ENCODE measurements at regions not wholly inside any gene's neighbourhood (a gene's known extent, or its start where the extent isn't known, plus 50 kb on each side); places are given as distances from the start of the nearest gene placed in this dataset.
A peak's percentile ranks its signal among the peaks of the same experiment; 100 is the strongest.

GRCh38 chr2:122531290-122532071 is 776.0 kb downstream of the TSN start:
- no peak for DNase-seq
- Mint-ChIP-seq H3K4me3 (ENCODE audit: unreplicated experiment) (no peak overlapping the region), H3K9me3 (ENCODE audit: unreplicated experiment) (peaks cover 8% of the 10 kb centered on the region), H3K36me3 (ENCODE audit: insufficient read depth, unreplicated experiment) (no peaks in the 10 kb centered on the region), H3K4me1 (ENCODE audit: low read depth, unreplicated experiment) (no peaks in the 10 kb centered on the region), H3K27me3 (ENCODE audit: insufficient read depth, unreplicated experiment) (peaks cover 3% of the 10 kb centered on the region), H3K27ac (ENCODE audit: unreplicated experiment) (no peak overlapping the region)
- ChIA-PET CTCF (no interaction called here), POLR2A (no interaction called here)
- BruUV-seq (replicated peaks) = no TSS peak
- Histone ChIP-seq H3K36me3 (ENCODE audit: control insufficient read depth, insufficient read depth, low read length) (no peaks in the 10 kb centered on the region), H3K9me3 (no peaks in the 10 kb centered on the region), H3K4me3 (ENCODE audit: low read depth, low read length) (no peak overlapping the region), H3K27me3 (replicated peaks; ENCODE audit: control insufficient read depth, insufficient read depth, low read length) (no peaks in the 10 kb centered on the region), H3K4me1 (no peaks in the 10 kb centered on the region)
- peak in 1 of 2 experiments; percentile 23 for TF ChIP-seq CTCF (IDR thresholded peaks at IDR 0.05; ENCODE audit: insufficient read depth in 1 of 2, low read depth in 1 of 2, low read length in 1 of 2, severe bottlenecking in 1 of 2, unreplicated experiment in 1 of 2)
- intact Hi-C loops (cut with micrococcal nuclease; ENCODE audit: unreplicated experiment) = no loop called here

- no peak for DNase-seq
- H3K27me3 ChIP-seq (replicated peaks; ENCODE audit: control insufficient read depth, insufficient read depth, low read length) = no peaks in the 10 kb centered on the region
- Mint-ChIP-seq H3K4me1 (ENCODE audit: low read depth, unreplicated experiment) (no peaks in the 10 kb centered on the region), H3K27ac (ENCODE audit: unreplicated experiment) (no peak overlapping the region), H3K27me3 (ENCODE audit: insufficient read depth, unreplicated experiment) (peaks cover 6% of the 10 kb centered on the region), H3K9me3 (ENCODE audit: unreplicated experiment) (peaks cover 3% of the 10 kb centered on the region), H3K4me3 (ENCODE audit: unreplicated experiment) (no peak overlapping the region), H3K36me3 (ENCODE audit: insufficient read depth, unreplicated experiment) (no peaks in the 10 kb centered on the region)
- intact Hi-C loops (cut with micrococcal nuclease; ENCODE audit: unreplicated experiment) = no loop called here
- POLR2A ChIA-PET = no interaction called here
- H3K4me3 ChIP-seq (ENCODE audit: low read depth, low read length) = no peak overlapping the region
- H3K36me3 ChIP-seq (ENCODE audit: control insufficient read depth, insufficient read depth, low read length) = no peaks in the 10 kb centered on the region
- CTCF ChIA-PET = no interaction called here
- no TSS peak for BruUV-seq (replicated peaks)
- no peaks in the 10 kb centered on the region for H3K4me1 ChIP-seq
- H3K9me3 ChIP-seq = no peaks in the 10 kb centered on the region
- no peak for TF ChIP-seq CTCF (IDR thresholded peaks at IDR 0.05; ENCODE audit: insufficient read depth in 1 of 2, low read depth in 1 of 2, low read length in 1 of 2, severe bottlenecking in 1 of 2, unreplicated experiment in 1 of 2)
Observed at GRCh38 chr2:122532072-122532344, 776.6 kb downstream of the TSN start.

GRCh38 chr2:122532481-122532880 is 777.0 kb downstream of the TSN start:
- Mint-ChIP-seq H3K27ac (ENCODE audit: unreplicated experiment) (no peak overlapping the region), H3K36me3 (ENCODE audit: insufficient read depth, unreplicated experiment) (no peaks in the 10 kb centered on the region), H3K9me3 (ENCODE audit: unreplicated experiment) (no peaks in the 10 kb centered on the region), H3K27me3 (ENCODE audit: insufficient read depth, unreplicated experiment) (peaks cover 6% of the 10 kb centered on the region), H3K4me3 (ENCODE audit: unreplicated experiment) (no peak overlapping the region), H3K4me1 (ENCODE audit: low read depth, unreplicated experiment) (no peaks in the 10 kb centered on the region)
- H3K4me3 ChIP-seq (ENCODE audit: low read depth, low read length) = no peak overlapping the region
- POLR2A ChIA-PET = no interaction called here
- BruUV-seq (replicated peaks) = no TSS peak
- H3K9me3 ChIP-seq = no peaks in the 10 kb centered on the region
- DNase-seq = no peak
- H3K27me3 ChIP-seq (replicated peaks; ENCODE audit: control insufficient read depth, insufficient read depth, low read length) = no peaks in the 10 kb centered on the region
- no peaks in the 10 kb centered on the region for H3K4me1 ChIP-seq
- intact Hi-C loops (cut with micrococcal nuclease; ENCODE audit: unreplicated experiment) = no loop called here
- H3K36me3 ChIP-seq (ENCODE audit: control insufficient read depth, insufficient read depth, low read length) = no peaks in the 10 kb centered on the region
- CTCF ChIA-PET = interaction anchor here (0.7 kb wide), 1 partner anchor 703 kb away, joined by 3 read pairs; no protein-coding TSS in a partner anchor
- no peak for TF ChIP-seq CTCF (IDR thresholded peaks at IDR 0.05; ENCODE audit: insufficient read depth in 1 of 2, low read depth in 1 of 2, low read length in 1 of 2, severe bottlenecking in 1 of 2, unreplicated experiment in 1 of 2)
